Activated effector memory CD4-positive, alpha-beta T cell treated with anti-CD3 and anti-CD28 coated beads, Interleukin-2, amount 50 U/mL, for 16 hours (primary cell): ENCODE measurements at regions not wholly inside any gene's neighbourhood (a gene's known extent, or its start where the extent isn't known, plus 50 kb on each side); places are given as distances from the start of the nearest gene placed in this dataset.

ENCODE experiments used
- DNase-seq: peaks from one replicate; pipeline ENCODE4 v3.0.0-alpha.2; 2020

DNA sequence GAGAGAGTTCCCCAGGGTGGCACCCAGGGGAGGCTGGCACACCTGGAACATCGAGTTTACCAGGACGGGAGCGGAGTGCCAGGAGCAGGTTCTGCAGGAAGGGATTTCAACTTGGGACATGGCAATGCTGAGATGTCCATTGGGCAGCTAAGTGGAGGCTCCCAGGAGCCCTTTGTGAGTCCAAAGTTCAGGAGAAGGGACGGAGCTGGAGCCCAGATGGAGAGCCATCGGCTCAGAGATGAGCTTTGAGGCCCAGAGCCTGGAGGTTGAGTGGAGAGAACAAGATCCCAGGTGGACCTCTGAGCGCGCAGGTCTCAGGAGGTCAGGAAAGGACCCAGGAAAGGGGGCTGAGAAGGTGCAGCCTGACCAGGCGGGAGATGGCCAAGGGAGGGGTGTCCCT is 67.5 kb upstream of the AFDN start:
- no peak for DNase-seq

- DNase-seq, result no peak
Measured at GRCh38 chr6:167759912-167760311, 66.8 kb upstream of the AFDN start.

DNA sequence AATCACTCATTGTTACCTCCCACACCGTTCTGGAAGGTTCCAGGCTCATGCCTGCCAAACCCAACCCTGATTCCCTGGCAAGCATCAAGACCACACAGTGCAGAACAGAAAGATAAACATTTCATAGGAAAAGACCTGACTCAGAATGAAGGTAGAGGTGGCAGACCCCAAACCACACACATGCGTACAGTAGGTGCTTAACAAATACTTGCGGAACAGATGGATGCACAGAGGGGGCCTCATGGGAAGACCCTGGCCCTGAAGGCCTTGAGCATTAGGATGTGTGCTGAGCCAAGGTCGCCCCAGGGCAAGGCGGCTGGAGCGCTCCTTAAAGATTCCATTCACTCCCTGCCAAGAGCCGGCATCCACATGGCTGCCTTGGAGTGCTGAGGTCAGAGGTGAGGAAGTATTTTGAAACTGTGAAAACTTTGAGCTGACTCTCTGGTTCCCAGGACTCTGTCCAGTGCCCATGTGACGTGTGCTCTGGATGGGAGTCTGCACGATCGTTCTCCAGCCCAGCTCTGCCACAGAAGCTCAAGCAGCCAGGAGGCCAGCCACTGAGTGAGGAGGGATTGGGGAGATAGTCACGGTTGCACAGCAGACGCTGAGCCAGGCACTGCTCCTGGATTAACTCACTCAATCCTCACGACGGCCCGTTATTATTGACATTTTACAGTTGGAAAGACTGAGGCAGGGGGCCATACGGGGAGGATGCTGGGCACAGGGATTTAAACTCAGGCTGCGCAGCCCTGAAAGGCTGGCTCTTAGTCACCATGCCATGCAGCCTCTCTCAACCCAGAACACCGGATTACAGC is 65.5 kb upstream of the AFDN start:
- no peak for DNase-seq

- no peak for DNase-seq
Measured at GRCh38 chr6:167761794-167762258, 64.9 kb upstream of the AFDN start.

GRCh38 chr6:167762259-167762962 is 64.3 kb upstream of the AFDN start:
- no peak for DNase-seq

DNA sequence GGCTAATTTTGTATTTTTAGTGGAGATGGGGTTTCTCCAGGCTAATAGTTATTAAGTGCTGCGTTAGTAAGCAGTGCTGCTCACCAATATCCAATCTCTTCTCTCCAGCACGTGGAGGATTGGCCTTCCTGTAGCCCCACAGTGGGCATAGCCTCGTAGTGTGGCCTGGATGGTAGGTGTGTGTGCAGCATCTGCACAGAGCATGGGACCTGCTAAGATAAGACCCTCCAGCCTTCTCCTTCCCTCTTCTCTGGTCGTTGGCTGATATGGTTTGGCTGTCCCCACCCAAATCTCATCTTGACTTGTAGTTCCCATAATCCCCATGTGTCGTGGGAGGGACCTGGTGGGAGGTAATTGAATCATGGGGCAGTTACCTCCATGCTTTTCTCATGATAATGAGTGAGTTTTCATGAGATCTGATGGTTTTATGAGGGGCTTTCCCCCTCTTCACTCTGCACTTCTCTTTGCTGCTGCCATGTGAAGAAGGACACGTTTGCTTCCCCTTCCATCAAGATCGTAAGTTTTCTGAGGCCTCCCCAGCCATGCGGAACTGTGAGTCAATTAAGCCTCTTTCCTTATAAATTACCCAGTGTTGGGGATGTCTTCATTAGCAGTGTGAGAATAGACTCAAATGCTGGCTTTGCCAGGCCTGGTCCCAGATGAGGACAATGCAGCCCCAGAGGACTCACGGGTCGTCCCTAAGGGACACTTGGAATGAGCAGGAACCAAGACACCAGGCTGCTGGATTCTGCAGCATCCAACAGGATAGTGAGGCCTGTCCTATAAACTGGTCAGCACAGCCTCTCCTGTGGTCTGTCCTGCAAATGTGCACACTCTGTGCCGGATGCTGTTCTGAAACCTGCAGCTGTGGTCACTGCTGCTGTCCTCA is 63.4 kb upstream of the AFDN start:
- no peak for DNase-seq

- DNase-seq, result no peak
Measured at GRCh38 chr6:167764215-167764614, 62.5 kb upstream of the AFDN start.

DNA sequence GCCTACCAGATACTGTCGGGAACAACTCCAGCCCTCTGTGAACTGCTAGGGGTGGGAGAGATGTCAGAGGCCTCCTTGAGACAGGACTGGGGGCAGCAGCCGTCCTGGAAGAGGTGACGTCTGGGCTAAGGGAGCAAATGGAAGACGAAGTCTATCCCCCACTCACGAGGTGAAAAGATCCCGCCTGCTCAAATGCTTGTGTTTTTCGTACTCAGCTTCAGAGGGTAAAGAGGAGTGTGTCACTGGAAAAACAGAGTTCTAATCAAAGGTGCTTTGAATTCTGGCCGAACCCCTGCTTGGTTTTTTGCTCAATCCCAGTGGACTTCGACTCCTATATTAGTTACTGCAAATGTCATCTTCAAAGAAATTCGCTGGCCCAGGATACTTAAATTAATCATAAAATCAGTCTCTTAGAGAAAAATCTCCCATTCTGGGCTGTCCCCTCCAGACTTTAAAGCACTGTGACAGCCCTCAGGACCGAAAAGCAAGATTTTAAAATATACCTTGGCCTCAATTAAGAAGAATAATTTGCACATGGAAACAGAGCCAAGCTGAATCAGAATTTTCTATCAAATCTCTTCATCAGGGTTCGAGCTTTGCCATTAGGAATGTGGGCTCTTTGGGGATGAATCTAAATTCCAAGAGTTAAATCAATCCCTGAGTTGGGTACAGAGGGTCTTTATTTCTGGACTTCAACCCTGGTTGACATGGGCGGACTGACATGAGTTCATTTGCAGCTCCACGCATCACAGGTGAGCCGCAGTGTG is 61.8 kb upstream of the AFDN start:
- no peak for DNase-seq

- DNase-seq, result no peak
Measured at GRCh38 chr6:167766986-167767714, 59.6 kb upstream of the AFDN start.

GRCh38 chr6:167767715-167768107 is 59.0 kb upstream of the AFDN start:
- DNase-seq, result no peak

- no peak for DNase-seq
Measured at GRCh38 chr6:167768471-167769215, 58.1 kb upstream of the AFDN start.

GRCh38 chr6:167769408-167770190 is 57.1 kb upstream of the AFDN start:
- DNase-seq, result no peak

DNA sequence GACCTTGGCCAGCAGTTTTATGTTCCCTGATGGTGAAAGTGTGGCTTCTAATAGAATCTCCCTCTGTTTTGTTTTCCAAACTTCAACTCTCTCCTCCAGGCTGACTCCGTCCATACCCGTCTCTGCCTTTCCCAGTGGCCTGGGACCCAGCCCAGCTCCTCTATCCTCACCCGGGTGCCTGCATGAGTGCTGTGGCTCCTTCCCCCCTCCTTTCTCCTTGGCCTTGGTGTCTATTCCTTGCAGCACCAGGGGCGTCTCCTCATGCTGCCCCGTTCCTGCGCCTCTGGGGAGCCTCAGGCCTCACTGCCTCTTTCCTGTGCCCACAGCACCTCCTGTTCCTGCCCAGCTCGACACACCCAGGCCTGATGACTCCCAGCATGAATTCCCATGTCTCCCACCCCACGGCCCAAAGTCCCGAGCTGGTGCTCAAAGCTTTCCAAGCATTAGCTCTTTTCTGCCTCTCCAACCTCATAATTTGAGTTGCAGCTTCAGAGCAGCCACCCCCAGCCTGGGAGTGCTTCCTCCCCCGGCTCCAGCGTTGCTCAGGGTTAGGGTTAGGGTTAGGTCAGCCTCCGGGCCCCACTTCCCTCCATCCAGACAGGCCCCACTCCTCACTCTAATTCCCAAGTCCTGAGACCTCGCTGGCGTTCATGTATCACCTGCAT is 56.3 kb upstream of the AFDN start:
- no peak for DNase-seq

- no peak for DNase-seq
Measured at GRCh38 chr6:167774881-167775280, 51.8 kb upstream of the AFDN start.

GRCh38 chr6:167776906-167777627 is 49.6 kb upstream of the AFDN start:
- no peak for DNase-seq
